ENCODE measurements at regions not wholly inside any gene's neighbourhood (a gene's known extent, or its start where the extent isn't known, plus 50 kb on each side); places are given as distances from the start of the nearest gene placed in this dataset.

- TF ChIP-seq EZH2 (IDR thresholded peaks at IDR 0.05; ENCODE audit: borderline replicate concordance, insufficient read depth, low read depth, low read length, poor library complexity, severe bottlenecking) = no peak
- TF ChIP-seq CTCF (IDR thresholded peaks at IDR 0.05) = no peak
Observed at GRCh38 chr9:109830545-109830944, 50.5 kb downstream of the PALM2AKAP2 start.

Data from B cell (primary cell).